ENCODE measurements at regions not wholly inside any gene's neighbourhood (a gene's known extent, or its start where the extent isn't known, plus 50 kb on each side); places are given as distances from the start of the nearest gene placed in this dataset.

DNA sequence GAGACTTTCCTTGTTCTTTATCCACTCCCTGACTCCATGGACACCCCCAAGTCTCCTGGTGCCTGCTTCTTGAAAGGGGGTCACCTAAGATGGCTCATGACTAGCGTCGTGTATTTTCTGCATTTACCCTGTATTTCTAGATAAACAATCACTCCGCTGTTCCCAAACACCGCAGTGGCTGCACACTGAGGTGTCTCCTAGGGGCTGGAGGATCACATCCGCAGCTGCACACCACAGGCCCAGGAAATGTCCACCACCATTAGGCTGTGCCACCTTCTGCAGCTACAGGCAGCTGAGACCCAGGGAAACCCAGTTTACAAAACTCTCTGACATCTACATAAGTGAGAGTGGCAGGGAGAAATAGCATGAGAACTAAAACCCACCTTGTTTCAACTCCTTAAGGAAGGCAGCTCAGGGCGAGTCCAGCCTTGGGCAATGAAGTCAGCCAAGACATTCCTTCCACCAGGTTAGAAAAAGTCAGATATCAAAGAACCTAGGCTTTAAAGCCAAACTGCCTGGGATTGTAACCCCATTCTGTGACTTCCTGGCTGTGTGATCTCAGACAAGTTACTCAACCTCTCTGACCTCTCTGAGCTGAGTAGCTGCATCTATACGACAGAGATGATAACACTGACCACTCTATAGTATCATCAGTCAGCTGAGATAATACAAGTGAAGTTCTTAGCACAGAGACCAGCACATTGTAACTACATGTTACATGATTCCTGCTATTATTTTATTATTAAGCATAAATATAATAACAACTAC, 102.2 kb downstream of the SNX5 start:
- H3K27ac ChIP-seq (ENCODE audit: low read length), result no peak overlapping the region
- H4K20me1 ChIP-seq (ENCODE audit: insufficient read depth), result no peaks in the 10 kb centered on the region
- H3K4me3 ChIP-seq (ENCODE audit: low read length), result no peak overlapping the region
- H3K9me3 ChIP-seq (ENCODE audit: low read length), result no peaks in the 10 kb centered on the region
- H3K4me2 ChIP-seq (ENCODE audit: low read length), result no peak overlapping the region
- H3K79me2 ChIP-seq (replicated peaks; ENCODE audit: insufficient read depth, low read length), result no peaks in the 10 kb centered on the region
- H3K9me2 ChIP-seq (ENCODE audit: insufficient read depth, low read length), result no peaks in the 10 kb centered on the region
- H3K9ac ChIP-seq (ENCODE audit: low read length), result no peak overlapping the region
- H2AFZ ChIP-seq (ENCODE audit: low read depth, low read length), result no peak overlapping the region
- no peaks in the 10 kb centered on the region for H3K36me3 ChIP-seq (ENCODE audit: insufficient read depth, low read length)
- TF ChIP-seq, protein P1, sequence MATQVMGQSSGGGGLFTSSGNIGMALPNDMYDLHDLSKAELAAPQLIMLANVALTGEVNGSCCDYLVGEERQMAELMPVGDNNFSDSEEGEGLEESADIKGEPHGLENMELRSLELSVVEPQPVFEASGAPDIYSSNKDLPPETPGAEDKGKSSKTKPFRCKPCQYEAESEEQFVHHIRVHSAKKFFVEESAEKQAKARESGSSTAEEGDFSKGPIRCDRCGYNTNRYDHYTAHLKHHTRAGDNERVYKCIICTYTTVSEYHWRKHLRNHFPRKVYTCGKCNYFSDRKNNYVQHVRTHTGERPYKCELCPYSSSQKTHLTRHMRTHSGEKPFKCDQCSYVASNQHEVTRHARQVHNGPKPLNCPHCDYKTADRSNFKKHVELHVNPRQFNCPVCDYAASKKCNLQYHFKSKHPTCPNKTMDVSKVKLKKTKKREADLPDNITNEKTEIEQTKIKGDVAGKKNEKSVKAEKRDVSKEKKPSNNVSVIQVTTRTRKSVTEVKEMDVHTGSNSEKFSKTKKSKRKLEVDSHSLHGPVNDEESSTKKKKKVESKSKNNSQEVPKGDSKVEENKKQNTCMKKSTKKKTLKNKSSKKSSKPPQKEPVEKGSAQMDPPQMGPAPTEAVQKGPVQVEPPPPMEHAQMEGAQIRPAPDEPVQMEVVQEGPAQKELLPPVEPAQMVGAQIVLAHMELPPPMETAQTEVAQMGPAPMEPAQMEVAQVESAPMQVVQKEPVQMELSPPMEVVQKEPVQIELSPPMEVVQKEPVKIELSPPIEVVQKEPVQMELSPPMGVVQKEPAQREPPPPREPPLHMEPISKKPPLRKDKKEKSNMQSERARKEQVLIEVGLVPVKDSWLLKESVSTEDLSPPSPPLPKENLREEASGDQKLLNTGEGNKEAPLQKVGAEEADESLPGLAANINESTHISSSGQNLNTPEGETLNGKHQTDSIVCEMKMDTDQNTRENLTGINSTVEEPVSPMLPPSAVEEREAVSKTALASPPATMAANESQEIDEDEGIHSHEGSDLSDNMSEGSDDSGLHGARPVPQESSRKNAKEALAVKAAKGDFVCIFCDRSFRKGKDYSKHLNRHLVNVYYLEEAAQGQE (IDR thresholded peaks at IDR 0.05; ENCODE audit: borderline replicate concordance), result no peak
- TF ChIP-seq, protein P2, sequence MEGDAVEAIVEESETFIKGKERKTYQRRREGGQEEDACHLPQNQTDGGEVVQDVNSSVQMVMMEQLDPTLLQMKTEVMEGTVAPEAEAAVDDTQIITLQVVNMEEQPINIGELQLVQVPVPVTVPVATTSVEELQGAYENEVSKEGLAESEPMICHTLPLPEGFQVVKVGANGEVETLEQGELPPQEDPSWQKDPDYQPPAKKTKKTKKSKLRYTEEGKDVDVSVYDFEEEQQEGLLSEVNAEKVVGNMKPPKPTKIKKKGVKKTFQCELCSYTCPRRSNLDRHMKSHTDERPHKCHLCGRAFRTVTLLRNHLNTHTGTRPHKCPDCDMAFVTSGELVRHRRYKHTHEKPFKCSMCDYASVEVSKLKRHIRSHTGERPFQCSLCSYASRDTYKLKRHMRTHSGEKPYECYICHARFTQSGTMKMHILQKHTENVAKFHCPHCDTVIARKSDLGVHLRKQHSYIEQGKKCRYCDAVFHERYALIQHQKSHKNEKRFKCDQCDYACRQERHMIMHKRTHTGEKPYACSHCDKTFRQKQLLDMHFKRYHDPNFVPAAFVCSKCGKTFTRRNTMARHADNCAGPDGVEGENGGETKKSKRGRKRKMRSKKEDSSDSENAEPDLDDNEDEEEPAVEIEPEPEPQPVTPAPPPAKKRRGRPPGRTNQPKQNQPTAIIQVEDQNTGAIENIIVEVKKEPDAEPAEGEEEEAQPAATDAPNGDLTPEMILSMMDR (IDR thresholded peaks at IDR 0.05; ENCODE audit: poor library complexity, severe bottlenecking), result no peak
- TF ChIP-seq TAF1 (IDR thresholded peaks at IDR 0.05; ENCODE audit: low read depth) (no peak), RAD21 (conservative IDR thresholded peaks at IDR 0.05) (no peak), EP300 (conservative IDR thresholded peaks at IDR 0.05; ENCODE audit: poor library complexity, severe bottlenecking) (no peak), POLR2AphosphoS5 (IDR thresholded peaks at IDR 0.05) (no peak), EZH2 (IDR thresholded peaks at IDR 0.05; ENCODE audit: borderline replicate concordance, insufficient read depth, low read length, poor library complexity, severe bottlenecking) (no peak)
- H3F3A ChIP-seq (ENCODE audit: insufficient read depth, low read length, poor library complexity, severe bottlenecking), result no peaks in the 10 kb centered on the region
- H3K27me3 ChIP-seq (ENCODE audit: insufficient read depth, low read depth, low read length), result no peaks in the 10 kb centered on the region

GRCh38 chr20:17863577-17864292, 104.9 kb downstream of the SNX5 start:
- Histone ChIP-seq H4K20me1 (ENCODE audit: insufficient read depth) (no peaks in the 10 kb centered on the region), H2AFZ (ENCODE audit: low read depth, low read length) (no peak overlapping the region)

More at GRCh38 chr20:17863577-17864292, 104.9 kb downstream of the SNX5 start:
- Histone ChIP-seq H3K9me3 (ENCODE audit: low read length) (no peaks in the 10 kb centered on the region), H3K79me2 (replicated peaks; ENCODE audit: insufficient read depth, low read length) (no peaks in the 10 kb centered on the region), H3K9ac (ENCODE audit: low read length) (no peak overlapping the region), H3K27ac (ENCODE audit: low read length) (no peak overlapping the region), H3K36me3 (ENCODE audit: insufficient read depth, low read length) (no peaks in the 10 kb centered on the region), H3K4me3 (ENCODE audit: low read length) (no peak overlapping the region), H3K9me2 (ENCODE audit: insufficient read depth, low read length) (no peaks in the 10 kb centered on the region), H3K4me2 (ENCODE audit: low read length) (no peak overlapping the region), H3F3A (ENCODE audit: insufficient read depth, low read length, poor library complexity, severe bottlenecking) (no peaks in the 10 kb centered on the region), H3K27me3 (ENCODE audit: insufficient read depth, low read depth, low read length) (no peaks in the 10 kb centered on the region)
- TF ChIP-seq, protein P1 (IDR thresholded peaks at IDR 0.05; ENCODE audit: borderline replicate concordance), result no peak
- TF ChIP-seq SMC3 (conservative IDR thresholded peaks at IDR 0.05; ENCODE audit: poor library complexity) (no peak), TAF1 (IDR thresholded peaks at IDR 0.05; ENCODE audit: low read depth) (no peak), POLR2AphosphoS5 (IDR thresholded peaks at IDR 0.05) (no peak), EZH2 (IDR thresholded peaks at IDR 0.05; ENCODE audit: borderline replicate concordance, insufficient read depth, low read length, poor library complexity, severe bottlenecking) (no peak), EP300 (conservative IDR thresholded peaks at IDR 0.05; ENCODE audit: poor library complexity, severe bottlenecking) (no peak), MXI1 (conservative IDR thresholded peaks at IDR 0.05; ENCODE audit: poor library complexity, severe bottlenecking) (no peak), RAD21 (conservative IDR thresholded peaks at IDR 0.05) (no peak)
- TF ChIP-seq, protein P2 (IDR thresholded peaks at IDR 0.05; ENCODE audit: poor library complexity, severe bottlenecking), result no peak

All from neural cell (in vitro differentiated cells).